Hematopoietic multipotent progenitor cell treated with erythropoietin and hydrocortisone succinate and interleukin-3 and kit ligand, for 6 days (in vitro differentiated cells): ENCODE measurements at regions not wholly inside any gene's neighbourhood (a gene's known extent, or its start where the extent isn't known, plus 50 kb on each side); places are given as distances from the start of the nearest gene placed in this dataset.

Experiments used
- DNase-seq: peaks from one replicate; pipeline ENCODE4 v3.0.0-alpha.2; 2015

GRCh38 chr2:102078773-102079172 is 63.8 kb upstream of the IL1R1 start:
- no peak for DNase-seq

DNA sequence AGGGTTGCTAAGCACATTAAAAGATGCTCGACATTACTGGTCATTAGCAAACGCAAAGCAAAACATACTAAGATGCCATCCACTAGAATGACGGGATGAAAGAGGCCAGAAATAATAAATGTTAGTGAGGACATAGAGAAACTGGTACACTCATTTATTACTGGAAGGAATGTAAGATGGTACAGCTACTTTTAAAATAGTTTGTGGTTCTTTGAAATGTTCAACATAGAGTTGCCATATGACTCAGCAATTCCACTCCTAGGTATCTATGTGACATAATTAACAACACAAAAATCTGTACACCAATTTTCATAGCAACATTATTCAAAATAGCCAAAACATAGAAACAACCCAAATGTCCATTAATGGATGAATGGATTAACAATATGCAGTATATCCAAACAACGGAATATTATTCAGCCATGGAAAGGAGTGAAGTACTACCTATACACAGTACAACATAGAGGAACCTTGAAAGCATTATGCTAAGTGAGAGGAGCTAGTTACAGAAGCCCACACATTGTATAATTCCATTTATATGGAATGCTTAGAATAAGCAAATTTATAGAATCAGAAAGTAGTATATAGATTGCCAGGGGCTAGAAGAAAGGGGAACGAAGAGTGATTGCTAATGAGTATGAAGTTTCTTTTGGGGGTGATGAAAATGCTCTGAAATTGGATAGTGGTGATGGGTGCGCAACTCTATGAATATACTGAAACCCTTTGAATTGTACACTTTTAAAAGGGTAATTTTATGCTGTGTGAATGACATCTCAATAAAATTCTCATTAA is 61.9 kb upstream of the IL1R1 start:
- DNase-seq = peak; percentile 25

DNA sequence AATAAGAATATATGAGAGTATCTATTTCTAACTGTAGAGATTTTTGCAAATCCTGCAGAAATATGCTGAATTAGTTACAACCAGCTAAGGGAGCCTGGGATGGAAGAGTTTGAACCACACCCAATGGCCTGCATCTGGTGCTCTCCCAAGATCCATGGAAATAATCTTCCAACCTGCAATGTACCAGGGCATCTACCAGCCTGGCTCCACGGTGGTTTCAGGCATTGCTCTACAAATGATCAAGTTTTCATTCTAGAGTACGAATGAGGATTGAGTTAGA is 61.4 kb upstream of the IL1R1 start:
- DNase-seq = no peak

DNA sequence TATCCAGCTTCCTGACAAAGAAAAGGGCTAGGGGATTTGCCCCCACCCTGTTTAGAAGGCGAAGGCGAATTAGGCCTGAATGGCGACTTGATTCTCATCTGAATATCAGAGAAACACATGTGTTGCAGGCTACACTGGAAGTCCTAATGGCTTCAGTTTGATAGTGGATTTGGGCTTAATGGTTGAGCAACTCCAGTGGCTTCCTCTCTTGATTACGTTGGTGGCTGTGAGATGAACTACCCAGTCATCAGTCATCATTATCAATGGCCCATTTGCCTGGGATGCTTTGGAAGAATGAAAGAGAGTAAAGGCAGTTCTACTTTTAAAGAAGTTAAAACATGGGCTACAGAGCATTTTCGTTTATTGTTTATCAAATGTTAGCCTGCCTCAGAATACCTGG is 60.9 kb upstream of the IL1R1 start:
- peak; percentile 37 for DNase-seq

- DNase-seq = peak; percentile 78
Observed at GRCh38 chr2:102082571-102083392, 59.8 kb upstream of the IL1R1 start.

- DNase-seq = no peak
Observed at GRCh38 chr2:102083393-102083703, 59.2 kb upstream of the IL1R1 start.

DNA sequence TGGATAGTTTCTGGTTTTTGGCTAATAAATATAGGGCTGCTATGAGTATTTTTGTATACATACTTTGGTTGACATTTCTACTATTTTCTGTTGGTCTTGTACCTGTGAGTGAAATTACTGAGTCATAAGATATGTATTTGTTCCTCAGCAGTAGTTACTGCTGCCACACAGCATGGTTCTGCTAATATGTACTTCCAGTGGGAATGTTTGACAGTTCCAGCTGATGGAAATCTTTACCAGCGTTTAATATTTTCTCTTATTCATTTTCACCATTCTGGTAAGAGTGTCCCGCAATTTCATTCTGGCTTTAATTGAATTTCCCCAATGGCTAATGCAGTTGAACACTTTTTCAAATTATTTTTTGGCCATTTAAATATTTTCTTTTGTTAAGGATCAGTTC is 57.9 kb upstream of the IL1R1 start:
- DNase-seq = no peak

DNA sequence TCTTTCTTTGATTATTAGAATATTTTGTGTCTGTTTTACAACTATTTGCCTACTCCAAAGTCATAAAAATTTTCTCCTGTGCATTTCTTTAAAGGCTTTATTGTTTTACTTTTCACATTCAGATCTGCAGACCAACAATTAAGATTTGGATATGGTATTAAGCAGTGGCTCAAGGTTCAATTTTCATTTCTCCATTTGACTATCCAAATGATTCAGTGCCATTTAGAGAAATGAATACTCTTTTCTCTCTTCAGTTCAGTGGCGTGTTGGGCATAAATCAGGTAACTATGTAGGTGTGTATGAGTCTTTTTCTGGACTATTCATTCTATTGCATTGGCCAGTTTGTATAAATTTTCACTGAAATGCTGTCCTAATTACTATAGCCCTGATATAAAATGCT is 57.3 kb upstream of the IL1R1 start:
- DNase-seq = no peak

DNA sequence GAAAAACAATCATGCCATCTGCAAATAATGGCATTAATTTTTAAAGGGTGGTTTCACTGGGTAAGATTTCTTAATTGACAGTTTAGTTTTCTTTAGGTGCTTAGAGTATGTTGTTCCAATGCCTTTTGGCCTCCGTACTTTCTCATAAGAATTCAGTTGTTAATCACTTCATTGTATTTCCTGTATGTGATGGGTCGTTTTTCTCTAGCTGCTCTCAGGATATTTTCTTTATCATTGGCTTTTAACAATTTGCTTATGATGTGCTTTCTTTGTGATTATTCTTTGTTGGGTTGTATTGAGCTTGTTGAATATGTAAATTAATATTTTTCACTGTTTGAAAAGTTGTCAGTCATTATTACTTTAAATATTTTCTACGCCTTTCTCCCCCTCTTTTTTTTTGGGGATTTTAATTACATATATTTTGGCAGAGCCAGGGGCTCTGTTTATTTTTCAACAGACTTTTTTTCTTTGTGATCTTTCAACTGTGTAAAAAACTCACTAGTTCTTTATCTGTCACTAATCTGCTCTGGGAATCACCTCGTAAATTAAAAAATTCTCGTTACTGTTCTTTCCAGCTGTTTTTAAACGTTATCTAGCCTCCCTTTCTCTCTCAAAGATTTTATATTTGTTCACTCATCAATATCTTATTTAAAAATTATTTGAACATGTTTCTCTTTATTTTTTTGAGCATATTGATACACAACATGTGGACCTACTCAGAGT is 56.2 kb upstream of the IL1R1 start:
- no peak for DNase-seq

GRCh38 chr2:102091121-102091520 is 51.4 kb upstream of the IL1R1 start:
- no peak for DNase-seq

- no peak for DNase-seq
Observed at GRCh38 chr2:102091908-102092307, 50.6 kb upstream of the IL1R1 start.

DNA sequence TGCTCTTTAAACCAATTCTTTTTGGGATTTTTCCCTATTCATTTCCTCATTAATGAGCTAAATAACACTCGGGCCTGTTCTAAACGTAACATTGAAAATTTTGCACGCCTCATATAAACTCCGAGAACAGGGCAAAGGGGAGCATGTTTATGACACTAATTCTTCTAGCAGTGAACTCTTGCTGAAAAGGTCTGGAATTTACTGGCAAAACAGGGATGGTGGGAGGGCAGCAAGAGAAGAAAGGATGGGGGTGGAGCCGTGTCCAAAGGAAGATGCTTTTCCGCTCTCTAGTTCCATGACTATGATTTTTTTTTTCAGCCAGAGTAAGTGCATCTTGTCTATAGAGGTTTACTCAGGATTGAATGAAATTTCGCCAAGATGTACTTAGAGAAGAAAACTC is 50.0 kb upstream of the IL1R1 start:
- DNase-seq = no peak
